Kidney tubule cell (primary cell): ENCODE measurements at regions not wholly inside any gene's neighbourhood (a gene's known extent, or its start where the extent isn't known, plus 50 kb on each side); places are given as distances from the start of the nearest gene placed in this dataset.

Experiments used
- DNase-seq: peaks from one replicate; pipeline ENCODE4 v3.0.0-alpha.2; 2018; ENCODE audit warnings: low spot score

DNA sequence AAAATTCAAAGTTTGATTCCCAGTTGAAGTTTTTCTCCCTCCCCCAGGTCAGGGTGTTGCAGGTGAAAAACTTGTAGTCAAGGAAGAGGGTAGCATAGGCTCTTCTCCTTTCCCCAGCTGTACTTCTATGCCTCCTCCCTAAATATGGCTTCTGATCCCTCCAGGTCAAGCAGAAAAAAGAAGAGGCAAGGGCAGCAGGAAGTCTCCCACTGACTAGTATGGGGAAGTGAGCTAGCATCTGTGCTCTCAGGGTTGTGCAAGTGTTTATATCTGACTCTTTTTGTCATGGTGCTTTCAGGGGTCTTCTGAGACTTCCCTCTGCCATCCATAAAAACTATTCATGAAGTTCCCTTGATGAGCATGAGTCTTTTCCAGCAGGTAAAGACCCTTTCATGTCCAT is 76.0 kb downstream of the ATPSCKMT start:
- no peak for DNase-seq

DNA sequence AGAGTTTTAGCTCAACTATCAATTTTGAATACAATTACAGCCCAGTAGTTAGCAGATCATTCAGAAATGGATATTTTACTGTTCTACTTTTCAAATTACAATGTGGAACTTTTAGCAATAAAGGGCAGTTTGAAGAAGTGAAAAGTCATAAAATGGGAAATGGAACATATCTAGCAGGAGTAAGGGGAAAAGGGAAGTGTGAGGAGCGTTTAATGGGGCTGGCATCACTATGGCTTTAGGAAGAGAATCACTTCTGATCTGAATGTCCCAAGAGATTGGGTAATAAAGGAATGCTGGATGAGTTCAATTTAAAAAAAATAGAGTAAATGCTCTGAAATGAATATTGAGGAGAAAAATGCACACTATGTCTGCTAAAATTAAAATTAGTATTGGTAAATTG is 77.4 kb downstream of the ATPSCKMT start:
- DNase-seq: no peak

DNA sequence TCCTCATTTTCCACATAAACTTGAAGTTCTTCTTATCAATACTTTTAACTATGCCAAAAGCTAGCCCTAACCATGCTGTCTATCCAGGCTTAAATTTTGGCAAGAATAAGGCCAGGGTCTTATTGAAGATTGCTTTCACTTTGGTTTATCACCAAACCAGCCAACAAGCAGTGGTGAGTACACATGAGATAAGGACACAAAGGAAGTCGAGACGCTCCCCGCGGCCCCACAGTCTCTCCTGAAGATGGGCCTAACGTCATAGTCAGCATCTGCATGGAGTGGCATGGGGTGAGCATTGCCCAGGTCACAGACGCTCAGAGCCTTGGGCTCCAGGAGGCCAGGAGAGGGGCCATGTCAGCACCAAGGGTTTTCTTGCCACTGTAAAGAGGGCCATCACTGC is 80.3 kb downstream of the ATPSCKMT start:
- no peak for DNase-seq

GRCh38 chr5:10168254-10168653 is 81.4 kb downstream of the ATPSCKMT start:
- DNase-seq: no peak

DNA sequence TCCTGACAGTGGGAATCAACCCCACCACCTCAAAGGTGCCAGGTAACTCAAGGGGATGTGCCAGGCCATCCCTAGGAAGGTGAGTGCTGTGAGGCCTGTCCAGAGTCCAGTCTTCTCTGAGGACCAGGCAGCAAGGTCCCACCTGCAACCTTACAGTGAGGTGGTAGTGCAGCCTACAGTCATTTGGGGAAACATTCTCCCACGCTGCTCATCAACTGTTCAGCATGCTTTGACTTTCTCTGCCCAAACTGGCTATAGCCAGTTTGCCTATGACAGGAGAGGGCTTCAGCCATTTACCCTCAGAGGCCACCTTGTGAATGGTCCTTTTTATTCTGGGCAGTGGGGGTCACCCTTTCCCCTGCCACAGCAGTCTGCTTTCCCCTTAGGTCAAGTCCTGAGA is 81.9 kb downstream of the ATPSCKMT start:
- no peak for DNase-seq

DNA sequence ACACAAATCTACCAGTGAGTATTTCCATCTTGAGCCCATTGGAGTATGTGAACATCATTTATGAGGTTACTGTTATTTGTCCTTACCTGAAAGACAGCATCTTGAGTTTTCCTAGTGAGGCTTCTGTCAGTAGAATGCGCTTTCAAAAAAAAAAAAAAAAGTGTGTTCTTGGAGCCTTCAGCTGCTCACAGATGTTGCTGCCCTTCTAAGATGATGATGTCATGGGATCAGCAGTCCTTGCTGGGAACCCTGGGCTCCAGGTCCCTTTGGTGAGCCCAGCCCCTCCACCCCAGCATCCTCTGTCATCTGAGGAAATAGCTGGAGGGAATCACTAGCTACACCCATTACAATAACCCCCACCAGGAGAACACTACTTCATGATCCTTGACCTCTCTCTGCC is 83.3 kb downstream of the ATPSCKMT start:
- no peak for DNase-seq

- DNase-seq: no peak
Measured at GRCh38 chr5:10162468-10162867, 87.2 kb downstream of the ATPSCKMT start.

- no peak for DNase-seq
Measured at GRCh38 chr5:10161778-10162177, 87.9 kb downstream of the ATPSCKMT start.

- no peak for DNase-seq
Measured at GRCh38 chr5:10160241-10160640, 89.4 kb downstream of the ATPSCKMT start.

- DNase-seq: no peak
Measured at GRCh38 chr5:10158886-10159285, 90.8 kb downstream of the ATPSCKMT start.

GRCh38 chr5:10157085-10157669 is 92.5 kb downstream of the ATPSCKMT start:
- no peak for DNase-seq

GRCh38 chr5:10155897-10156667 is 93.6 kb downstream of the ATPSCKMT start:
- no peak for DNase-seq

GRCh38 chr5:10153808-10154537 is 95.7 kb downstream of the ATPSCKMT start:
- no peak for DNase-seq

DNA sequence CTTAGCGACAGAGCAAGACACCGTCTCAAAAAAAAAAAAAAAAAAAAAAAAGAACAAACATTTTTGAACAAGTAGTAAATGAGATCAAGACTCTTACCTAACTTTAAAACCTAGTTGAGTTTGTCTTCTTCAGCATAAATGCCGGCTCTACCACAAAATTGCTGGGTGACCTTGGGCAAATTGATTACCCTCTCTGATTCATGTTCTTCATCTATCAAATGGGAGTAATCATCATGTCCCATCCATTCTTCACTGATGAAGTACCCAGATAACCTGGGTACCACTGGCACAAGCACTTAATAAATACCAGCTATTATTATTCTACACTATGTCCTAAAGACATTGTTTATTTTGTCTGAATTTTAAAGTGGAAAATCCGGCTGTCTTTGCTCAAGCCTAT is 96.3 kb downstream of the ATPSCKMT start:
- no peak for DNase-seq

DNA sequence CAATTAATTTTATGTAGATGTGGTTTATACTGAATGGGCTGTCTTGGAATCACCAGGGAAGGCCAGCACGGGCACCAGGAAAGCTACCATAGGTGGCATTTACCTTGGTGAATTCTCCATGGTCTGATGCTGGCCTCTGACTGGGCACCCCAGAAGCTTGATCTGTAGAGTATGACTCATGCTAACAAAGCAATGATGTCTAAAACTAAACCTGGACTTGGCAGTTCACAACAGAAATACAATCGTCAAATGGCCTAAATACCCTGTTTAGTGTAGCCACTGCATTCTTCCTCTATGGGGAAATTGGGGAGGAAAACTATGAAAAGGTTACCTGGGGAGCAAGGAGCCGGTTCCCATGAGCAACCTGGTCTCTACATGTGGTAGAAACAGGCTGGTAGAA is 98.0 kb downstream of the ATPSCKMT start:
- peak; percentile 51 for DNase-seq

GRCh38 chr5:10149911-10150310 is 99.8 kb downstream of the ATPSCKMT start:
- no peak for DNase-seq

GRCh38 chr5:10145923-10146401 is 103.7 kb downstream of the ATPSCKMT start:
- peak; percentile 60 for DNase-seq

DNA sequence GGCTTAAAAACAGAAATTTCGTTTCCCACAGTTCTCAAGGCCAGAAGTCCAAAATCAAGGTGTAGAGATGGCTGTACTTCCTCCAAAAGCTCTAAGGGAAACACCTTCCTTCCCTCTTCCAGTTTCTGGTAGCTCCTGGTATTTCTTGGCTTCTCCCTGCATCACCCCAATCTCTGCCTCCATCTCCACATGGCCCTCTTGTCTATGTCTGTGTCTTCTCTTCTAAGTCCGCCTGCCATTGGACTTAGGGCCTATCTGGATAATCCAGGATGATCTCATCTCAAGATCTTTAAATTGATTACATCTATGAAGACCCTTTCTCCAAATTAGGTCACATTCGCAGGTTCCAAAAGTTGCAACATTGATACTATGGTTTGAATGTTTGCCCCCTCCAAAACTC is 105.6 kb downstream of the ATPSCKMT start:
- DNase-seq: no peak

DNA sequence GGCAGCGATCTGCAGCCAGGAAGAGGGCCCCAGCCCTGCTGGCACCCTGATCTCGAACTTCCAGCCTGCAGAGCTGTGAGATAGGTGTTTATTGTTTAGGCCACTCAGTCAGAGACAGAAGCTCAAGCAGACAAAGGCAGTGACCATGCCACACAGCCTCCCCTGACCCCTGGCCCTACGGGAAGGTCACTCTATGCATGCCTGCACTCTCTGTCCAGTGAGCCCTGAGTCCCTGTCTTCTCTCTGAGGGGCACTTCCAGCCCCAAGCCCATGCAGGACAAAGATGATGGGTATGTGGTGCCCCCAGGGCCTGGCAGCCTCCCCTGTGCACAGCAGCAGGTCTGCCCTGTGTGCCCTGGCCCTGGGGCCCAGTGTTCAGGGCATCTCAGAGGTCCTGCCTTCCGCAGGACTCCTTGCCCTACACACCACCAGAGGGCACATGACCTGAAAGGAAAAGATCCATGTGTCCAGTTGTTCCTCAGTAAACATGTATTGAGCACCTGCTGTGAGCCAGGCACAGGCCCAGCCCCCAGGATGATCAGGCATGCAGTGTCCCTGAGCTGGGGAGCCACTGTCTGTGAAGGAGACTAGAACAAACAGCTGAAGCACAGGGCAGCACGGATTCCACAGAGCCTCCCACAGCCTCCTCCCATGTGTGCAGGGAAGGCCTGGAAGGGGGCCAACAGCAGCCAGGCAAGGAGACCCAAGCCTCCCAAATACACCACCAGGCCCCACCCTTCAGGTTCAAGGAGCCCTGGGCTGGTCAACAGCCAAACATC is 109.3 kb downstream of the ATPSCKMT start:
- peak; percentile 56 for DNase-seq

GRCh38 chr5:10138395-10139057 is 111.2 kb downstream of the ATPSCKMT start:
- DNase-seq: no peak

- no peak for DNase-seq
Measured at GRCh38 chr5:10133830-10134229, 115.9 kb downstream of the ATPSCKMT start.

DNA sequence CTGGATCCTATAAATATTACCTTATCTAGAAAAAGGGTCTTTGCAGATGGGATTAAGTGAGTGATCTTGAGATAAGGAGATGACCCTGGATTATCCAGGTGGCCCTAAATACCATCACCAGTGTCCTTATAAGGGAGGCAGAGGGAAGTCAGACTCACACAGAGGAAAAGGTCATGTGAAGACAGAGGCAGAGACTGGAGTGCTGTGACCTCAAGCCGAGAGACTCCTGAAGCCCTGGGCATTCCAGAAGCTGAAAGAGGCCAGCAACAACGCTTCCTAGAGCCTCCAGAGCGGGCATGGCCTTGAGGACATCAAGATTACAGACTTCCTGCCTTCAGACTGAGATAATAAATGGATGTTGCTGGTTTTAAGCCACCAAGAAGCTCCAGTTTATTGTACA is 118.8 kb downstream of the ATPSCKMT start:
- no peak for DNase-seq
